K562 (cell line): ENCODE measurements at regions not wholly inside any gene's neighbourhood (a gene's known extent, or its start where the extent isn't known, plus 50 kb on each side); places are given as distances from the start of the nearest gene placed in this dataset.

Experiments used
- ATF2 ChIP-seq: sonication (generic); formaldehyde crosslinking; IDR thresholded peaks from 2 replicates; pipeline ENCODE4 v1.8.1; 2022; ENCODE audit warnings: missing genetic modification reagents
- CTCF ChIP-seq, 3 experiments: IDR thresholded peaks in 2 of 3; conservative IDR thresholded peaks in 1 of 3; 2 replicates each; pipeline ENCODE4 v1.5.1; 2011 to 2012; ENCODE audit warnings: low read length in 3 of 3, mild to moderate bottlenecking in 3 of 3, control low read depth in 2 of 3, improper control_type of control experiment in 1 of 3, inconsistent platforms in 1 of 3, low read depth in 1 of 3, mixed read lengths in 1 of 3, moderate library complexity in 1 of 3; ENCODE audit not compliant: insufficient read depth in 2 of 3
- EZH2 ChIP-seq: IDR thresholded peaks from 2 replicates; pipeline ENCODE4 v1.6.1; 2012; ENCODE audit warnings: low read depth, mild to moderate bottlenecking, inconsistent platforms, low read length, borderline replicate concordance
- SAFB2 ChIP-seq: fragments of 200-400 bp; formaldehyde crosslinking; IDR thresholded peaks from 2 replicates; pipeline ENCODE4 v1.6.1; 2018; ENCODE audit warnings: borderline replicate concordance, low read length, low read depth, moderate library complexity; ENCODE audit not compliant: severe bottlenecking

GRCh38 chr13:29648760-29649159 is 53.3 kb upstream of the SLC7A1 start:
- TF ChIP-seq CTCF (IDR thresholded peaks at IDR 0.05 in 2 of 3, conservative IDR thresholded peaks at IDR 0.05 in 1 of 3; ENCODE audit: insufficient read depth in 2 of 3, low read depth in 1 of 3, low read length in 3 of 3) (no peak), EZH2 (no peak), ATF2 (CRISPR knock-in tag) (no peak), SAFB2 (no peak)
